HG03469 (cell line): ENCODE measurements at regions not wholly inside any gene's neighbourhood (a gene's known extent, or its start where the extent isn't known, plus 50 kb on each side); places are given as distances from the start of the nearest gene placed in this dataset.
"Not testable (repeated sequence)": the region's sequence is repeated elsewhere in the genome, so short reads cannot be mapped to it uniquely, and the experiment has no call there.

Experiments
- ATAC-seq: cut with Tn5 transposase; IDR thresholded peaks from one replicate; pipeline ENCODE4 v1.9.1; 2021; ENCODE audit warnings: mild to moderate bottlenecking, moderate library complexity, moderate number of reproducible peaks; ENCODE audit not compliant: unreplicated experiment

GRCh38 chr15:47885920-47886319, 168.6 kb downstream of the SEMA6D start:
- ATAC-seq, result no peak

- ATAC-seq, result no peak
Observed at GRCh38 chr15:47887241-47887800, 170.0 kb downstream of the SEMA6D start.

DNA sequence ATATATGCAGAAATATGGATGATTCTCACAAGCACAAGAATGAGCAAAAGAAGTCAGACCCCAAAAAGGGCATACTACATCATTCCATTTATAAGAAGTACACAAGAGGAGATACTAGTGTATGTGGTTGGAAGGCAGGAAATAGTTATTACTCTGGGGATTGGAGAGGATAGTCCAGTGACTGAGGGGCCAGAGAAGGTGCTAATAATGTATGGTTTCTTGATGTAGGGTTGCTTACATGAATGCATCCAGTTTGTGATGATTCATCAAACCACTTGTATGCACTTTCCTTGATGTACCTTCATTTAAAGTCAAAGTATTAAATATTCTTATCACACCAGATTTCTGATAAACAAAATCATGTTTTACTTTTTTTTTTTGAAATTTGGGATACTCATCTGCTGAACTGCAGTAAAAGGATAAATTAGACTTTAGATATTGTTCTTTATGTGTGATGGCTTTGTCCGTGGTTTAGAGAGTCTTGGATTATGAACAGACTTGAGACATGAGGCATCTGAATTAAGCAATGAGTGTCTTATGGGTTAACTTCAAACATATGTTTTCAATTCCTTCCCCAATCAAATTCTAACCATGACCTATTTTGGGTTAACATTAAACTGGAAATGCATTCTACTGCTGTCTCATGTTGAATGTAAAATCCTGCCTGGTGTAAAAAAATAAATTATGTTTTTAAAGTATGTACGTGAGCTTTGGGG, 171.2 kb downstream of the SEMA6D start:
- ATAC-seq, result no peak

DNA sequence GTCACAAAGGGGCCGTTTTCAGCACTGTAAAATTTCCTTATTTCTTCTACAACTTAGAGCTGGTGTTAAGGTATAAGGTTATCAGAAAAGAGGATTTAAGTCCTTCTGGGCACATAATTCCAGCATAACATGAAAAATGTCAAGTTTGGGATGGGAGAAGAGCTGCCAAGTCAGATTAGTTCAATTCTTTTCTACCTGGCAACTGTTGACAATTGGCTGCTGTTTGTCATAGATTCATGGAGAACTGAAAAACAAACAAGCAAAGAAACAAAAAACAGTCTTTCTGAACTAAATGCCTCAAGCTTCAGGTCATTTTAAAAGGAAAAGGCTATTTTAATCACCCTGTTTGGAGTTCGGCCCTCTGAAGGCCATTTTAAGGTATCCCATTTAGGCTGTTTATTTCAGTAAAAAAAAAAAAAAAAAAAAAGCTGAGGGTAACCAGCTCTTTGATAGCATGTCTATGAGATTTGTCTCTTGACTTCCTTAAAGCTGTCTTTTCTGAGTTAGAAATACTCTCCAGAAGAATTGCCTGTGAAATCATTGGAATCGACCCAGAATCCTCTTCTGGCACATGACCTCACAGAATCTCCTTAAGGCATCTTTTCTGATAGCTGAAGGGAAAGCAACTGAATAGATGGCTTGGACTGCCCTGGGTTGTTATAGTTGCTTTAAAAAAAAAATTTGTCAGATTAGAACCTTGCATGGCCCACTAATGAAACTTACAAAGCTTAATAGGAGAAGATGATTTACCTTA, 173.3 kb downstream of the SEMA6D start:
- no peak for ATAC-seq

DNA sequence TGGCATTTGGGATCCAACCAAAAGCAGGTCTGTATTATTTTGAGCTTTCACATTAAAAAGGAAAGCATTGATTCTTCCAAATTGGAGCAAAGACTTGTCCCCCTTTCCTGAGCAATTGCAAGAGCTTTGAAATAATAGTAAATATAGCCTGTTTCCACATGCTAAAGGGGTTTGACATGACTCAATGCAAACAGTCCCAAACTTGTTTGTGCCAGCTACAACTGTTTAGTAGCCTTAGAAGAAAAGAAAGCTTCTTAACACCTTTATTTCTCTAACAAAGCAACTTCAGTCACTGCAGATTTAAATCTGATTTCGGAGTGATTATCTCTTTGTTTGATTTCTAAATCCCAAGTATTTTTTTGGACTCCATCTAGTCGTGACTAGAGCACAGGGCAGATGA, 180.2 kb downstream of the SEMA6D start:
- no peak for ATAC-seq

GRCh38 chr15:47900751-47901150, 183.4 kb downstream of the SEMA6D start:
- no peak for ATAC-seq

- ATAC-seq, result no peak
Observed at GRCh38 chr15:47903368-47903767, 186.1 kb downstream of the SEMA6D start.

- no peak for ATAC-seq
Observed at GRCh38 chr15:47908486-47908885, 191.2 kb downstream of the SEMA6D start.

DNA sequence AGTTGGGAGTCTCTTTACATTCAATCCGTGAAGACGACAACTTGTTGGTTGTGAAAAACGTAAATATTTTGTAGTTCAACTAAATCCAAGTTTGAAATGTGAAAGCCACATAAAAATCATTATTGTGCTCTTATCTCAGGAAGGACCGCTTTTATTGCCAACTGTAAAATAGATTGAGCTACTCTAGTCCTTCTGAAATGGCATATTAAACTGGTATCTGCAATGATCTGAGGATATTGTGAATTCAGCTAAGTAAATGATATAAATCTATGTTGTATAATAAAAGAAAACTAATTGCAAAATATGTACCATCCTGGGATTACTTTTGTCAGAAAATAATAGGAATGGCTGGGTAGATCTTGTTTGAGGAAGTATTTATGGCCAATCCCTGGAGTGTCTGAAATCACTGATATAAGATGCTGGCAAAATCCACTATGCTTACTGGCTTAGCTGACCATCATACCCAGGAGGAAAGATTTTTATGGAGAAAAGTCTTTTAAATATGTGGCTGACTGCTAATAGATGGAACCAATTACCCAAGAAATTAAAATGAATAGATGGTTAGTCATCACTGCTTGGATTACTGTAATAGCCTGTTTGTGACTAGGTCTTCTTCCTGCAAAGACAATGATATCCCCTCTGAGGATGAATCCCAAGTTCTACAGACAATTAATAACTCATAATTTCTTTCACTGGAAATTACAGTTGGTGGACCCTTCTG, 191.8 kb downstream of the SEMA6D start:
- no peak for ATAC-seq

DNA sequence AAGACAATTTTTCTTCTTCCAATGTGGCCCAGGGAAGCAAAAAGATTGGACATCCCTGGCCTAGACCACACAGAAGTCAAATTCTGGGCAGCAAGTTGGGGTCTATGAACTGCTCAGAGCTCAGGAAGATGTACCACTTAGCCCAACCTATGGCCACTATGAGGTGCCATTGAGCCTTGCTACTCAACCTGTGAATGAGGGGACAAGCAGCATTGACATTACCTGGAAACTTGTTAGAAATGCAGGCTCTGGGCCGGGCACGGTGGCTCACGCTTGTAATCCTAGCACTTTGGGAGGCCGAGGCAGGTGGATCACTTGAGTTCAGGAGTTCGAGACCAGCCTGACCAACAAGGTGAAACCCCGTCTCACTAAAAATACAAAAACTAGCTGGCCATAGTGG, 195.6 kb downstream of the SEMA6D start:
- not testable (repeated sequence) for ATAC-seq

GRCh38 chr15:47917881-47918280, 200.6 kb downstream of the SEMA6D start:
- no peak for ATAC-seq

DNA sequence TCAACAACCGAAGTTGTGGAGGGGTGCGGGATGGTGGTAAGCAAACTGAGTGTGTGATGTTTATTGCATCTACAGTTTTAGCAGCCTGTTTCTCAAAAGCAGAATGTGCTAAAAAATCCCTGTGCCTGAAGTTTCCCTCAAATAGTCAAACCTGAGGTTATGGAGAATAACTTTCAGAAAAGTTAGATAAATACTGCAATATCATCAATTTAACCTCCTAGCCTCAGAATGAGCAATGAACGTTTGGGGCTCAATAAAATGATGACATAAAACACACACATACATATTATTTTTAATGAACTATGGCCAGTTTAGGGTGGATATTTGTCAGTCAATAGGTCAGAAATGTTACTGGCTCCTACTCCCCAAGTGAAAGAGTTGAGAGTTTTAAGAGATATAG, 201.6 kb downstream of the SEMA6D start:
- no peak for ATAC-seq

DNA sequence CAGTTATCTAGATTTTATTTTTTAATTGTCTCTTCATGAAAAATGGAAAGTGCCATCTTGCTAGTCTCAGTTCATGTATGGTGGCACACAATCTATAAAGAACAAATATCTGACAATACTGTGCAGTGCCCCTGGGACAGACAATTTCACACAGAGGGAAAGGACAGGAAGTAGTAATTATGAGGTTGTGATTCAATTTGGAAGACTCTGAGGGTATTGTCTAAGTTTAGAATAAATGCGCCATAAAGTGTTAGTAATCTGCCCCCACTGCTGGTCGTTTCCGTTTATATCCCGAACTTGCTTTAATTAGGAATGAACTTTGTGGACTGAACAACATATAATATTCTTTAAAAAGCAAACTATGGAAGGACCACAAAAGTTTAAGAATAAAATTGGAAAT, 196.4 kb upstream of the SLC24A5 start:
- ATAC-seq, result no peak

DNA sequence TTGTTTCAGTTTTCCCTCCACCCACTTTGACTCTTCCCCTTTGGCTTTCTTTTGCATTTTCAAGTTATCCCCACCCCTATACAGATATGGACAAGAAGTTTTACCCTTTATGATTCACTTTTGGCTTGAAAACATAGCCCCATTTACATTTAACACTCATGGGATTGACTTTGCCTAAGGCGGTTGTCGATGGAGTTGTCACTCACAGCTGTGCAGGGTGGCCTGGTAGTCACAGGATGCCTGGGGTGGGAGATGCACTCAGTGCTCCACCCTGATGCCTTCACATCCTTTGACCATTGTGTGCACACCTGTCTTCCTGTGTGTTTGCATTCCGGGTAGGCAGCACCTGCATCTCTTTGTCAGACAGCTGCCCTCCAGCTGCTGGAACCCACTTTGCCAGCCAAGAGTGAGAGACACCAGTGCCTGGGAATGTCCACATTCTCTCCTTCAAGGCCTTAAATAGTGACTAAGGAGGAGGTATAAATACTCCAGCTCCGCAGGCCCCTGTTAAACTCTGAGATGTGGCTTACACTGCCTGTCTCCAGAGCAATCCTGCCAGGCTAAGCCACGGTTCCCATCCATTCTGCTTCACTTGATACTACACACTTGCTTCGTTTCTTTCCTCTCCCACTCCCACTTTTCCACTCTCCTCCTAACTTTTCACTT, 191.5 kb upstream of the SLC24A5 start:
- no peak for ATAC-seq

DNA sequence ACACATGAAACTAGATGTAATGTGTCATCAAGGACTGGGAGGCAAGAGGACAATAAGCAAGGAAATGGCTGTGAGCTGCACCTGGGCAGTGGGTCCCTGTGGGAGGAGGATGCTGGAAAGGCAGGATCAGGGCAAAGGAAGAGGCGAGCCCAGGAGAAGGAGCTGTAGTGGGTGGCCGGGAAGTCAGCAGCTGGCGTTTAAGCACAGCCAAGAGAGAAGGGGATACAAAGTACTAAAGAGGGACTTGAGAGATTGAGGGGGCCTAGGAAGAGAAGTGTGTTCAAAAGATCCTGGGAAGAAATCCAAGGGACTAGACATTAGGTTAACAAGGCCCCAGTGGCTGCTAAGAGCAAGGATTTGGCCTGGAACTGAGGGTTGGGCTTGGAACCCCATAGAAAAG, 188.5 kb upstream of the SLC24A5 start:
- no peak for ATAC-seq

- no peak for ATAC-seq
Observed at GRCh38 chr15:47932951-47933641, 187.7 kb upstream of the SLC24A5 start.

DNA sequence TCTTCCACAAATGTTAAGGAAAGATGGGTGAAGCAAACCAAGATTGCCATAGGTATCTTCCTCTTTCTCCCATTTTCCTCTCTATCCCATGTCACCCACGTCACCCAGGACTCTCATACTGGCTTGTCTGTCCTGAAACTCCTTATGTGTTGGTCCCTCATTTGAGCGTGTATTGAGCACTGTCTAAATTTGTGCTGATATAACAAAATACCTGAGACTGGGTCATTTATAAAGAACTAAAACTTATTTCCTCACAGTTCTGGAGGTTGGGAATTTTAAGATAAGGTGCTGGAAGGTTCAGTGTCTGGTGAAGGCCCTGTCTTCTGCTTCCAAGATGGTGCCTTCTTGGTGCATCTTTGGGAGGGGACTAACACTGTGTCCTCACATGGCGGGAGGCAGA, 186.9 kb upstream of the SLC24A5 start:
- no peak for ATAC-seq

- ATAC-seq, result no peak
Observed at GRCh38 chr15:47934342-47934741, 186.4 kb upstream of the SLC24A5 start.

GRCh38 chr15:47937834-47938233, 183.0 kb upstream of the SLC24A5 start:
- ATAC-seq, result no peak

GRCh38 chr15:47944637-47945288, 176.0 kb upstream of the SLC24A5 start:
- no peak for ATAC-seq
